A549 (cell line): ENCODE measurements at regions not wholly inside any gene's neighbourhood (a gene's known extent, or its start where the extent isn't known, plus 50 kb on each side); places are given as distances from the start of the nearest gene placed in this dataset.

Experiments
- MAFK ChIP-seq: fragments of 450-650 bp; IDR thresholded peaks from 2 replicates; pipeline ENCODE4 v1.6.1; 2014; ENCODE audit not compliant: partially characterized antibody
- MAZ ChIP-seq: fragments of 150-350 bp; IDR thresholded peaks from 2 replicates; pipeline ENCODE4 v1.6.1; 2014; ENCODE audit warnings: antibody characterized with exemption, low read depth, low read length, borderline replicate concordance
- MYC ChIP-seq: IDR thresholded peaks from 2 replicates; pipeline ENCODE4 v1.6.1; 2012; ENCODE audit warnings: mild to moderate bottlenecking, inconsistent platforms, low read length, improper control_type of control experiment, borderline replicate concordance
- POLR2A ChIP-seq: IDR thresholded peaks from 2 replicates; pipeline ENCODE4 v1.6.1; 2012; ENCODE audit warnings: mild to moderate bottlenecking, low read length
- RAD21 ChIP-seq, 2 experiments: fragments of >200 bp in 1 of 2; sonication (Bioruptor Twin) in 1 of 2; formaldehyde crosslinking in 1 of 2; IDR thresholded peaks in 1 of 2; conservative IDR thresholded peaks in 1 of 2; 2 replicates in 1 of 2; 3 replicates in 1 of 2; pipeline ENCODE4 v1.6.1; 2012 to 2018; ENCODE audit warnings: inconsistent platforms in 1 of 2
- TF ChIP-seq, protein P1 (sequence below): fragments of >200 bp; sonication (Bioruptor Twin); formaldehyde crosslinking; IDR thresholded peaks from 3 replicates; pipeline ENCODE4 v1.5.1; 2016

DNA sequence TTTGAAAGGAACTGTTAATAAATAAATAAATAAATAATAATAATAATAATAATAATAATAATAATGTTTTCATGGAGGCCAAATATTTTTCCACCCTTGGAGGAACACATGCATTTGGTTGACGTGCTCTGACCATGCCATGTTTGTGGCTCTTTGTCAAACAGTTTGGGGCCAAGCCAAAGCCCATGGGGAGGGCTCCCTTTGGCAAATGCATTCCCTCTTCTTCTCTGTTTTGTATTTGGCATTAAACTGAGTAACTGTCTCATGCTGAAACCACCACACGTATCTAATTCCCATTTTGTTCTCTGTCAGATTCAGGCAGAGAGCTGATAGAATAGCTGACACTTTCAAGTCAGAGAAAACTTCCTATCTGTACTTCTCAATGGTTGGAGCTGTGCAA, 68.6 kb upstream of the PAX6 start:
- TF ChIP-seq, protein P1, sequence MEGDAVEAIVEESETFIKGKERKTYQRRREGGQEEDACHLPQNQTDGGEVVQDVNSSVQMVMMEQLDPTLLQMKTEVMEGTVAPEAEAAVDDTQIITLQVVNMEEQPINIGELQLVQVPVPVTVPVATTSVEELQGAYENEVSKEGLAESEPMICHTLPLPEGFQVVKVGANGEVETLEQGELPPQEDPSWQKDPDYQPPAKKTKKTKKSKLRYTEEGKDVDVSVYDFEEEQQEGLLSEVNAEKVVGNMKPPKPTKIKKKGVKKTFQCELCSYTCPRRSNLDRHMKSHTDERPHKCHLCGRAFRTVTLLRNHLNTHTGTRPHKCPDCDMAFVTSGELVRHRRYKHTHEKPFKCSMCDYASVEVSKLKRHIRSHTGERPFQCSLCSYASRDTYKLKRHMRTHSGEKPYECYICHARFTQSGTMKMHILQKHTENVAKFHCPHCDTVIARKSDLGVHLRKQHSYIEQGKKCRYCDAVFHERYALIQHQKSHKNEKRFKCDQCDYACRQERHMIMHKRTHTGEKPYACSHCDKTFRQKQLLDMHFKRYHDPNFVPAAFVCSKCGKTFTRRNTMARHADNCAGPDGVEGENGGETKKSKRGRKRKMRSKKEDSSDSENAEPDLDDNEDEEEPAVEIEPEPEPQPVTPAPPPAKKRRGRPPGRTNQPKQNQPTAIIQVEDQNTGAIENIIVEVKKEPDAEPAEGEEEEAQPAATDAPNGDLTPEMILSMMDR = no peak
- TF ChIP-seq RAD21 (conservative IDR thresholded peaks at IDR 0.05 in 1 of 2, IDR thresholded peaks at IDR 0.05 in 1 of 2) (no peak), MYC (no peak), POLR2A (no peak), MAZ (no peak), MAFK (no peak)
